Esophagus muscularis mucosa (tissue), 4 donors: ENCODE measurements at regions not wholly inside any gene's neighbourhood (a gene's known extent, or its start where the extent isn't known, plus 50 kb on each side); places are given as distances from the start of the nearest gene placed in this dataset.
"Not testable (repeated sequence)": the region's sequence is repeated elsewhere in the genome, so short reads cannot be mapped to it uniquely, and the experiment has no call there.

Experiments used
- DNase-seq: peaks from one replicate; pipeline ENCODE4 v3.0.0-alpha.2; 2017; ENCODE audit errors: extremely low spot score
- H3K27ac ChIP-seq, 4 donors: fragments of 200-600 bp; sonication (generic); replicated peaks in 1 of 4; 1 replicate in 3 of 4; 2 replicates in 1 of 4; pipeline ENCODE4 v1.5.1; 2016 to 2019; ENCODE audit warnings: mild to moderate bottlenecking in 1 of 4
- H3K27me3 ChIP-seq, 4 donors: fragments of 200-600 bp; sonication (generic); one replicate each; pipeline versions ENCODE4 v1.5.1 to v1.6.0; 2016 to 2019
- H3K36me3 ChIP-seq, 4 donors: fragments of 200-600 bp; sonication (generic); one replicate each; pipeline ENCODE4 v1.5.1; 2016 to 2019
- H3K4me1 ChIP-seq, 4 donors: fragments of 200-600 bp; sonication (generic); one replicate each; pipeline ENCODE4 v1.5.1; 2016 to 2019
- H3K4me3 ChIP-seq, 4 donors: fragments of 200-600 bp; sonication (generic); 1 replicate in 2 of 4; 2 replicates in 2 of 4; pipeline ENCODE4 v1.5.1; 2016 to 2019; ENCODE audit warnings: mild to moderate bottlenecking in 4 of 4, moderate library complexity in 1 of 4
- H3K9me3 ChIP-seq, 4 donors: fragments of 200-600 bp; sonication (generic); 1 replicate in 3 of 4; 2 replicates in 1 of 4; pipeline ENCODE4 v1.5.1; 2016 to 2019
- CTCF ChIP-seq, 3 experiments: fragments of 200-600 bp in 2 of 3; fragments of 450-650 bp in 1 of 3; sonication (generic) in 2 of 3; IDR thresholded peaks; one replicate each; pipeline ENCODE4 v1.5.1; 2017 to 2019; ENCODE audit warnings: antibody characterized with exemption in 3 of 3, mild to moderate bottlenecking in 2 of 3, moderate library complexity in 1 of 3
- EP300 ChIP-seq: sonication (generic); formaldehyde crosslinking; IDR thresholded peaks from one replicate; pipeline ENCODE4 v1.6.1; 2017; ENCODE audit warnings: antibody characterized with exemption
- POLR2A ChIP-seq: fragments of 450-650 bp; IDR thresholded peaks from one replicate; pipeline ENCODE4 v1.6.1; 2017; ENCODE audit warnings: antibody characterized with exemption, moderate library complexity, mild to moderate bottlenecking, low read depth
- POLR2AphosphoS5 ChIP-seq, 2 donors: sonication (generic); formaldehyde crosslinking; IDR thresholded peaks; one replicate each; pipeline ENCODE4 v1.6.1; 2017; ENCODE audit warnings: antibody characterized with exemption in 2 of 2
- WGBS: methylation state at CpG from one replicate; pipeline ENCODE4 v1.1.5; 2018; 5-methylcytosine and 5-hydroxymethylcytosine counted together
- intact Hi-C: fragments of 100-400 bp; cut with DNase I; formaldehyde crosslinking; loops from one replicate; pipeline ENCODE4 v1.15.1; 2023

GRCh38 chr4:169934794-169935429 is 91.3 kb downstream of the MFAP3L start:
- Histone ChIP-seq H3K4me3 (no peak overlapping the region), H3K27ac (no peak overlapping the region), H3K27me3 (no peaks in the 10 kb centered on the region), H3K9me3 (no peaks in the 10 kb centered on the region), H3K36me3 (no peaks in the 10 kb centered on the region), H3K4me1 (no peaks in the 10 kb centered on the region)
- TF ChIP-seq CTCF (IDR thresholded peaks at IDR 0.05) (no peak), POLR2AphosphoS5 (IDR thresholded peaks at IDR 0.05) (no peak), POLR2A (no peak), EP300 (no peak)
- DNase-seq, result no peak
- WGBS, result 73% methylated on average over 5 of the region's 5 CpGs
- intact Hi-C loops, result no loop called here

GRCh38 chr4:169933531-169933930 is 92.7 kb downstream of the MFAP3L start:
- DNase-seq, result no peak
- 80% methylated on average over 3 of the region's 3 CpGs for WGBS
- intact Hi-C loops, result no loop called here
- H3K4me3 ChIP-seq, result no peak overlapping the region
- no peaks in the 10 kb centered on the region for H3K27me3 ChIP-seq
- no peaks in the 10 kb centered on the region for H3K4me1 ChIP-seq
- H3K27ac ChIP-seq, result no peak overlapping the region
- TF ChIP-seq POLR2AphosphoS5 (IDR thresholded peaks at IDR 0.05), result no peak
- TF ChIP-seq EP300, result no peak
- TF ChIP-seq CTCF (IDR thresholded peaks at IDR 0.05), result no peak
- no peaks in the 10 kb centered on the region for H3K9me3 ChIP-seq
- no peaks in the 10 kb centered on the region for H3K36me3 ChIP-seq

GRCh38 chr4:169931964-169932363 is 94.2 kb downstream of the MFAP3L start:
- Histone ChIP-seq H3K4me1 (no peaks in the 10 kb centered on the region), H3K27ac (no peak overlapping the region), H3K36me3 (no peaks in the 10 kb centered on the region), H3K9me3 (no peaks in the 10 kb centered on the region), H3K4me3 (no peak overlapping the region), H3K27me3 (no peaks in the 10 kb centered on the region)
- intact Hi-C loops, result no loop called here
- WGBS, result 80% methylated on average over 3 of the region's 3 CpGs
- TF ChIP-seq CTCF (IDR thresholded peaks at IDR 0.05) (no peak), POLR2AphosphoS5 (IDR thresholded peaks at IDR 0.05) (no peak), EP300 (no peak), POLR2A (no peak)
- DNase-seq, result no peak

GRCh38 chr4:169930755-169931154 is 95.4 kb downstream of the MFAP3L start:
- H3K36me3 ChIP-seq, H3K9me3 ChIP-seq, intact Hi-C loops, DNase-seq, H3K4me1 ChIP-seq, H3K27ac ChIP-seq, H3K4me3 ChIP-seq, H3K27me3 ChIP-seq: not testable (repeated sequence)
- WGBS, result 65% methylated on average over 1 of the region's 1 CpG

- Histone ChIP-seq H3K9me3 (no peaks in the 10 kb centered on the region), H3K27ac (no peak overlapping the region), H3K4me1 (no peaks in the 10 kb centered on the region), H3K36me3 (no peaks in the 10 kb centered on the region), H3K4me3 (no peak overlapping the region), H3K27me3 (no peaks in the 10 kb centered on the region)
- 77% methylated on average over 4 of the region's 4 CpGs for WGBS
- intact Hi-C loops, result no loop called here
- DNase-seq, result no peak
- TF ChIP-seq POLR2A (no peak), EP300 (no peak), POLR2AphosphoS5 (IDR thresholded peaks at IDR 0.05) (no peak), CTCF (IDR thresholded peaks at IDR 0.05) (no peak)
These were observed 98.9 kb downstream of the MFAP3L start for GRCh38 chr4:169927280-169927679.
